HG03159 (cell line): ENCODE measurements at regions not wholly inside any gene's neighbourhood (a gene's known extent, or its start where the extent isn't known, plus 50 kb on each side); places are given as distances from the start of the nearest gene placed in this dataset.

ENCODE experiments used
- ATAC-seq: cut with Tn5 transposase; IDR thresholded peaks from one replicate; pipeline ENCODE4 v1.9.1; 2021; ENCODE audit warnings: mild to moderate bottlenecking, moderate library complexity; ENCODE audit not compliant: unreplicated experiment

GRCh38 chr4:146029147-146029546 lies 90.5 kb upstream of the ZNF827 start:
- ATAC-seq = no peak

GRCh38 chr4:146027761-146028160 lies 89.1 kb upstream of the ZNF827 start:
- ATAC-seq = no peak

- peak; percentile 95 for ATAC-seq
Measured at GRCh38 chr4:146023334-146023967, 84.8 kb upstream of the ZNF827 start.

GRCh38 chr4:146022541-146022940 lies 83.9 kb upstream of the ZNF827 start:
- no peak for ATAC-seq

DNA sequence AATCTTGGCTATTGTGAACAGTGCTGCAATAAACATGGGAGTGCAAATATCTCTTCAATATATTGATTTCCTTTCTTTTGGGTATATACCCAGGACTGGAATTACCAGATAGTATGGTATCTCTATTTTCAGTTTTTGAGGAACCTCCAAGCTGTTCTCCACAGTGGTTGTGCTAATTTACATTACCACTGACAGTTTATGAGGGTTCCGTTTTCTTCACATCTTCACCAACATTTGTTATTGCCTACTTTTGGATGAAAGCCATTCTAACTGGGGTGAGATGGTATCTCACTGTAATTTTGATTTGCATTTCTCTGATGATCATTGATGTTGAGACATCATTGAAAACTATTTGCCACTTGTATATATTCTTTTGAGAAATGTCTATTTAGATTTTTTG lies 79.6 kb upstream of the ZNF827 start:
- no peak for ATAC-seq

DNA sequence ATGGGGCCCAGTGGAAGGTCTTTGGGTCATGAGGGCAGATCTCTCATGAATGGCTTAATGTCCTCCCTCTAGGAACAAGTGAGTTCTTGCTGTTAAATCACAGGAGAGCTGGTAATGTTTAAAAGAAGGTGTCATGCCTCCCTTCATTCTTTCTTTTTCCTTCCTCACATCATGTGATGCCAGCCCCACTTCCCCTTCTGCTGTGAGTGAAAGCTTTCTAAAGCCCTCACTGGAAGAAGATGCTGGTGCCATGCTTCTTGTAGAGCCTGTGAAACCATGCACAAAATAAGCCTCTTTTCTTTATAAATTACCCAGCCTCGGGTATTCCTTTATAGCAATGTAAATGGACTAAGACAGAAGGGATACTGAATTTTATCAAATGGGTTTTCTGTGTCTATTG lies 66.1 kb upstream of the ZNF827 start:
- ATAC-seq = no peak

DNA sequence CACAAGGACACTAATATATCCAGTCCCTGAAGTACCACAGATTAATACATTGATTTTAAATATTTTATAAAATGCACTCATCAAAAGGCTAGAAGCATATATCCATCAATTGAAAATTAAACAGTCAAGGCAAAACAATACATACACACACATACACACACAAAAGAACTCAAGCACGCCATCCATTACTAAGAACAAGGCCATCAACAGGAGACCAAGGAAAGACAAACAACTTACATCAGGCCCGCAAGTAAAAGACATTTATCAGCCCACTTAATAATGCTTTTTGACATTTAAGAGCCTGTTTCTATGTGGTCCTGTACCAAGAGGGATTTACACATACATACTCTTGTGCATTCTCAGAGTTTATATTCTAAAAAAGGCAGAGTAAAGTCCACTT lies 50.0 kb upstream of the ZNF827 start:
- ATAC-seq = no peak
